A673 (cell line): ENCODE measurements at regions not wholly inside any gene's neighbourhood (a gene's known extent, or its start where the extent isn't known, plus 50 kb on each side); places are given as distances from the start of the nearest gene placed in this dataset.

ENCODE experiments used
- BruUV-seq: library from RNA; stranded (reverse); fragments of 400-500 nt; replicated peaks from 2 replicates; lab custom pipeline; 2021; lab: Mats Ljungman, UMichigan
- CTCF ChIA-PET: fragments of 300-600 bp; sonication (Branson Sonifier 250); formaldehyde crosslinking; loops from one replicate; lab custom pipeline; 2022; ENCODE audit warnings: antibody characterized with exemption; lab: Charles Lee
- POLR2A ChIA-PET: fragments of 300-600 bp; sonication (Branson Sonifier 250); formaldehyde crosslinking; loops from one replicate; lab custom pipeline; 2022; ENCODE audit warnings: antibody characterized with exemption; ENCODE audit not compliant: low non-redundant PET; lab: Charles Lee
- DNase-seq: peaks from one replicate; pipeline ENCODE4 v3.0.0-alpha.2; 2015; ENCODE audit warnings: low spot score
- H3K27ac ChIP-seq: fragments of 200-600 bp; sonication (generic); 2 replicates; pipeline ENCODE4 v1.5.1; 2016; ENCODE audit warnings: mixed run types, low read depth, mild to moderate bottlenecking, mixed read lengths, antibody characterized with exemption, low read length; ENCODE audit not compliant: poor library complexity, severe bottlenecking
- H3K27me3 ChIP-seq: fragments of 200-600 bp; sonication (generic); replicated peaks from 2 replicates; pipeline ENCODE4 v1.6.1; 2017; ENCODE audit warnings: mixed run types, low read depth, mild to moderate bottlenecking, mixed read lengths, antibody characterized with exemption, low read length; ENCODE audit not compliant: insufficient read depth, poor library complexity
- H3K36me3 ChIP-seq: fragments of 200-600 bp; sonication (generic); 2 replicates; pipeline ENCODE4 v1.6.1; 2016; ENCODE audit warnings: mixed run types, mild to moderate bottlenecking, mixed read lengths, antibody characterized with exemption, low read length; ENCODE audit not compliant: insufficient read depth, poor library complexity, severe bottlenecking
- H3K4me1 ChIP-seq: fragments of 200-600 bp; sonication (generic); 2 replicates; pipeline ENCODE4 v1.6.1; 2017; ENCODE audit warnings: mixed run types, mild to moderate bottlenecking, mixed read lengths, antibody characterized with exemption, low read length; ENCODE audit not compliant: insufficient read depth, poor library complexity, severe bottlenecking
- H3K4me3 ChIP-seq: fragments of 200-600 bp; sonication (generic); 2 replicates; pipeline ENCODE4 v1.5.1; 2016; ENCODE audit warnings: low read depth, mixed run types, mild to moderate bottlenecking, mixed read lengths, low read length; ENCODE audit not compliant: poor library complexity, severe bottlenecking
- H3K9me3 ChIP-seq: fragments of 200-600 bp; sonication (generic); 2 replicates; pipeline ENCODE4 v1.6.1; 2016; ENCODE audit warnings: mixed run types, low read depth, mild to moderate bottlenecking, mixed read lengths, antibody characterized with exemption, low read length; ENCODE audit not compliant: poor library complexity, severe bottlenecking
- CTCF ChIP-seq: fragments of 300-800, 200-600 bp; sonication (generic); conservative IDR thresholded peaks from 2 replicates; pipeline ENCODE4 v1.5.1; 2017; ENCODE audit warnings: low read depth, mild to moderate bottlenecking, antibody characterized with exemption, low read length, moderate library complexity, mixed read lengths
- EZH2 ChIP-seq: fragments of 200-600 bp; sonication (generic); IDR thresholded peaks from 2 replicates; pipeline ENCODE4 v1.6.1; 2017; ENCODE audit warnings: borderline replicate concordance, low read depth, mild to moderate bottlenecking, mixed read lengths, antibody characterized with exemption, low read length; ENCODE audit not compliant: poor library complexity, severe bottlenecking
- intact Hi-C: fragments of 100-400 bp; cut with micrococcal nuclease; formaldehyde crosslinking; loops from one replicate; pipeline ENCODE4 v1.10.0; 2022; ENCODE audit not compliant: unreplicated experiment

DNA sequence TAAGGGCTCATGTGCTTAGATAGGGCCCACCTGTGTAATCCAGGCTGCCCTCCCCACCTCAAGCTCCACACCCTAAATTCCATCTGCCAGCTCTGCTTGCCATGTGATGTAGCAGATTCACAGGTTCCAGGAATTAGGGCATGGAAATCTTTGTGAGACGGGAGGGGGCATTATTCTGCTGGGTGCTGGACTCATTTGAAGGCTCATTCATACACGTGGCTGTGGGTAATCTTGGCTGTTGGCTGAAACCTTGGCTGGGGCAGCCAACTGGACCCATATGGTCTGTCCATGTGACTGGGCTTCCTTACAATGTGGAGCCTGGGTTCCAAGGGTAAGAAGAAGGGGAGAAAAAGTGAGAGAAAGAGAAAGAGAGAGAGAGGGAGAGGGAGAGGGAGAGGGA, 115.1 kb downstream of the CYLD start:
- H3K4me1 ChIP-seq: no peaks in the 10 kb centered on the region
- no peak overlapping the region for H3K4me3 ChIP-seq
- CTCF ChIA-PET: no interaction called here
- POLR2A ChIA-PET: no interaction called here
- no peak for DNase-seq
- H3K36me3 ChIP-seq: no peaks in the 10 kb centered on the region
- H3K27ac ChIP-seq: no peak overlapping the region
- H3K9me3 ChIP-seq: no peaks in the 10 kb centered on the region
- peaks cover 7% of the 10 kb centered on the region for H3K27me3 ChIP-seq
- intact Hi-C loops: no loop called here
- no TSS peak for BruUV-seq
- TF ChIP-seq CTCF: no peak
- no peak for TF ChIP-seq EZH2

DNA sequence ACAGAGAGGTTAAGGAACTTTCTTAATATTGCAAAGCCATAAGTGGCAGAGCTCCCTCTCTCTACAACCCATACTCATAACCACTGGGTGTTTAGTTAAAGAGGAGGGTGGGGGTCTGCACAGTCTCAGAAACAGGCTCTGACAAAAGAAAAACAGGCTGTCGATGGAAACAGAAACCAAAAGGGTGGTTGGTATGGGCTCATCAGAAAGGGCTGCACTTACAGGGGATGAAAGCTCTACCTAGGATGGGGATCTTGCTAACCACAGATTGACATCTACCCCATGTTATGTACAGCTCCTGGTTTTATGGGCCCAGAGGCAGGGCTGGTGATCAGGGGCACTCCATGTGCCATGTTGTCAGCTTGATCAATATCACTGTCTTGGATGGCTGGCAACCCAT, 111.4 kb downstream of the CYLD start:
- no peak for DNase-seq
- CTCF ChIA-PET: no interaction called here
- TF ChIP-seq EZH2 (no peak), CTCF (no peak)
- Histone ChIP-seq H3K4me3 (no peak overlapping the region), H3K27ac (no peak overlapping the region), H3K9me3 (no peaks in the 10 kb centered on the region), H3K4me1 (no peaks in the 10 kb centered on the region), H3K27me3 (peaks cover 21% of the 10 kb centered on the region), H3K36me3 (no peaks in the 10 kb centered on the region)
- intact Hi-C loops: no loop called here
- no TSS peak for BruUV-seq
- POLR2A ChIA-PET: no interaction called here
